H1 (cell line): ENCODE measurements at regions not wholly inside any gene's neighbourhood (a gene's known extent, or its start where the extent isn't known, plus 50 kb on each side); places are given as distances from the start of the nearest gene placed in this dataset.

Experiments used
- CTCF ChIA-PET: fragments of 300-600 bp; sonication (Branson Sonifier 250); formaldehyde crosslinking; loops from one replicate; lab custom pipeline; 2021; ENCODE audit not compliant: partially characterized antibody; lab: Charles Lee
- POLR2A ChIA-PET: fragments of 300-600 bp; sonication (Branson Sonifier 250); formaldehyde crosslinking; loops from one replicate; lab custom pipeline; 2021; ENCODE audit warnings: inconsistent platforms; ENCODE audit not compliant: partially characterized antibody; lab: Charles Lee
- DNase-seq, 2 experiments: peaks; one replicate each; pipeline versions ENCODE4 v3.0.0 to v3.0.0-alpha.2; 2010 to 2022; ENCODE audit warnings: low spot score in 2 of 2, low read depth in 1 of 2, mixed read lengths in 1 of 2
- FAIRE-seq: peaks from 2 replicates; lab custom pipeline; 2011; peaks lifted over from hg19 to GRCh38; lab: Jason Lieb, UNC
- H2AFZ ChIP-seq: 2 replicates; pipeline ENCODE4 v1.8.1; 2012; ENCODE audit warnings: low read length, inconsistent platforms
- H2AK5ac ChIP-seq: 2 replicates; pipeline ENCODE4 v1.6.1; 2013; ENCODE audit warnings: low read depth, low read length
- H2BK120ac ChIP-seq: replicated peaks from 2 replicates; pipeline ENCODE3; 2013; ENCODE audit warnings: low read depth, low read length, inconsistent platforms
- H2BK12ac ChIP-seq: 2 replicates; pipeline ENCODE4 v1.6.1; 2013; ENCODE audit warnings: low read depth, low read length
- H2BK15ac ChIP-seq: 2 replicates; pipeline ENCODE4 v1.6.1; 2013; ENCODE audit warnings: low read length
- H2BK20ac ChIP-seq: 2 replicates; pipeline ENCODE4 v1.6.1; 2013; ENCODE audit warnings: low read length
- H2BK5ac ChIP-seq: 2 replicates; pipeline ENCODE4 v1.6.1; 2013; ENCODE audit warnings: low read depth, low read length
- H3K14ac ChIP-seq: 2 replicates; pipeline ENCODE4 v1.6.1; 2013; ENCODE audit warnings: inconsistent platforms; ENCODE audit not compliant: insufficient read length
- H3K18ac ChIP-seq: 2 replicates; pipeline ENCODE4 v1.6.1; 2013; ENCODE audit warnings: low read length; ENCODE audit errors: extremely low read depth
- H3K23ac ChIP-seq: 2 replicates; pipeline ENCODE4 v1.6.1; 2013; ENCODE audit warnings: inconsistent platforms; ENCODE audit not compliant: insufficient read length
- H3K23me2 ChIP-seq: 2 replicates; pipeline ENCODE4 v1.6.1; 2013; ENCODE audit warnings: low read depth, low read length
- H3K27ac ChIP-seq: 2 replicates; pipeline ENCODE4 v1.6.1; 2011; ENCODE audit warnings: low read depth, low read length, inconsistent platforms
- H3K27me3 ChIP-seq, 4 experiments: replicated peaks in 1 of 4; 1 replicate in 1 of 4; 2 replicates in 3 of 4; pipeline versions ENCODE4 v1.6.1 to v1.8.1; 2011 to 2013; ENCODE audit warnings: low read length in 3 of 4, mild to moderate bottlenecking in 3 of 4, inconsistent platforms in 2 of 4, mixed read lengths in 2 of 4, moderate library complexity in 1 of 4; ENCODE audit not compliant: control insufficient read depth in 3 of 4, insufficient read depth in 3 of 4; ENCODE audit errors: extremely low read depth in 1 of 4
- H3K36me3 ChIP-seq, 4 experiments: 2 replicates each; pipeline versions ENCODE4 v1.6.1 to v1.8.1; 2011 to 2013; ENCODE audit warnings: mild to moderate bottlenecking in 4 of 4, low read length in 3 of 4, moderate library complexity in 2 of 4, control low read depth in 1 of 4, inconsistent platforms in 1 of 4; ENCODE audit not compliant: insufficient read depth in 4 of 4, control insufficient read depth in 2 of 4
- H3K4ac ChIP-seq: replicated peaks from 2 replicates; pipeline ENCODE3; 2013; ENCODE audit warnings: low read length, low read depth, mixed read lengths, inconsistent platforms; ENCODE audit not compliant: insufficient read length
- H3K4me1 ChIP-seq, 4 experiments: replicated peaks in 1 of 4; 1 replicate in 1 of 4; 2 replicates in 3 of 4; pipeline versions ENCODE4 v1.6.1 to v1.8.1; 2011 to 2013; ENCODE audit warnings: low read length in 3 of 4, inconsistent platforms in 2 of 4, mixed read lengths in 1 of 4; ENCODE audit not compliant: insufficient read depth in 4 of 4, control insufficient read depth in 3 of 4
- H3K4me2 ChIP-seq, 2 experiments: 2 replicates each; pipeline versions ENCODE4 v1.6.1 to v1.8.1; 2011 to 2013; ENCODE audit warnings: low read depth in 2 of 2, low read length in 2 of 2, control low read depth in 1 of 2, inconsistent platforms in 1 of 2, mild to moderate bottlenecking in 1 of 2; ENCODE audit not compliant: insufficient read depth in 1 of 2
- H3K4me3 ChIP-seq, 4 experiments: fragments of 200-600, 300-600 bp in 1 of 4; sonication (generic), shearing (Covaris generic), sonication (Bioruptor Twin) in 1 of 4; 2 replicates each; pipeline versions ENCODE4 v1.5.1 to v1.8.1; 2011 to 2016; ENCODE audit warnings: low read length in 4 of 4, low read depth in 3 of 4, control low read depth in 2 of 4, inconsistent platforms in 2 of 4, mild to moderate bottlenecking in 2 of 4, mixed read lengths in 1 of 4, moderate library complexity in 1 of 4; ENCODE audit not compliant: insufficient read depth in 2 of 4; ENCODE audit errors: extremely low read depth in 1 of 4
- H3K56ac ChIP-seq: replicated peaks from 2 replicates; pipeline ENCODE3; 2013; ENCODE audit warnings: low read depth, mild to moderate bottlenecking, mixed read lengths, low read length, inconsistent platforms; ENCODE audit not compliant: insufficient read length
- H3K79me1 ChIP-seq: 2 replicates; pipeline ENCODE4 v1.6.1; 2013; ENCODE audit warnings: low read depth, low read length, control low read depth
- H3K79me2 ChIP-seq, 2 experiments: 2 replicates each; pipeline versions ENCODE4 v1.6.1 to v1.8.1; 2012 to 2013; ENCODE audit warnings: low read length in 2 of 2, mild to moderate bottlenecking in 2 of 2, inconsistent platforms in 1 of 2; ENCODE audit not compliant: insufficient read depth in 2 of 2, control insufficient read depth in 1 of 2
- H3K9ac ChIP-seq, 4 experiments: replicated peaks in 1 of 4; 1 replicate in 1 of 4; 2 replicates in 3 of 4; pipeline versions ENCODE4 v1.6.1 to v1.8.1; 2011 to 2013; ENCODE audit warnings: low read depth in 3 of 4, low read length in 3 of 4, control low read depth in 2 of 4, mild to moderate bottlenecking in 2 of 4, moderate library complexity in 2 of 4, inconsistent platforms in 1 of 4; ENCODE audit errors: extremely low read depth in 1 of 4
- H3K9me3 ChIP-seq, 2 experiments: 2 replicates each; pipeline versions ENCODE4 v1.6.1 to v1.8.1; 2012 to 2013; ENCODE audit warnings: mild to moderate bottlenecking in 2 of 2, moderate library complexity in 2 of 2, control low read depth in 1 of 2, inconsistent platforms in 1 of 2, low read depth in 1 of 2, low read length in 1 of 2, mixed read lengths in 1 of 2; ENCODE audit not compliant: insufficient read depth in 2 of 2
- H4K20me1 ChIP-seq, 2 experiments: replicated peaks in 1 of 2; 2 replicates each; pipeline versions ENCODE3 to v1.8.1; 2011 to 2013; ENCODE audit warnings: inconsistent platforms in 2 of 2, low read length in 2 of 2, mild to moderate bottlenecking in 1 of 2; ENCODE audit not compliant: insufficient read depth in 2 of 2, control insufficient read depth in 1 of 2
- H4K5ac ChIP-seq: 2 replicates; pipeline ENCODE4 v1.6.1; 2013; ENCODE audit warnings: low read length, low read depth, mixed read lengths, inconsistent platforms; ENCODE audit not compliant: insufficient read length
- H4K8ac ChIP-seq: 2 replicates; pipeline ENCODE4 v1.8.0; 2013; ENCODE audit warnings: mild to moderate bottlenecking, moderate library complexity, low read length, inconsistent platforms; ENCODE audit not compliant: insufficient read depth; ENCODE audit errors: extremely low read depth
- H4K91ac ChIP-seq: replicated peaks from 2 replicates; pipeline ENCODE3; 2013; ENCODE audit warnings: low read length, mixed read lengths, inconsistent platforms; ENCODE audit not compliant: insufficient read length
- BRCA1 ChIP-seq: IDR thresholded peaks from 2 replicates; pipeline ENCODE4 v1.6.1; 2012; ENCODE audit warnings: low read depth, low read length, improper control_type of control experiment
- CHD2 ChIP-seq: IDR thresholded peaks from 2 replicates; pipeline ENCODE4 v1.6.1; 2012; ENCODE audit warnings: low read length, improper control_type of control experiment
- CTBP2 ChIP-seq: IDR thresholded peaks from 2 replicates; pipeline ENCODE4 v1.7.0; 2011; ENCODE audit warnings: borderline replicate concordance, mild to moderate bottlenecking, moderate library complexity, mixed read lengths, low read length; ENCODE audit not compliant: insufficient read depth, insufficient read length
- HDAC6 ChIP-seq: IDR thresholded peaks from one replicate; pipeline ENCODE4 v1.7.1; 2012; ENCODE audit warnings: low read depth, mild to moderate bottlenecking, inconsistent platforms, low read length, moderate library complexity
- KDM1A ChIP-seq: fragments of 200-600, 300-600 bp; sonication (generic); IDR thresholded peaks from 2 replicates; pipeline ENCODE4 v1.7.1; 2016; ENCODE audit warnings: mild to moderate bottlenecking, low read length, borderline replicate concordance
- SAP30 ChIP-seq: fragments of 300-600 bp; sonication (generic); IDR thresholded peaks from 2 replicates; pipeline ENCODE4 v1.7.1; 2012; ENCODE audit warnings: low read length, moderate library complexity, mild to moderate bottlenecking, inconsistent platforms; ENCODE audit not compliant: insufficient read depth, insufficient replicate concordance
- whole genome bisulfite sequencing, 2 experiments: shearing (Covaris generic) in 1 of 2; methylation state at CpG; one replicate each; pipeline versions ENCODE4 v1.1.6 to v1.1.7; 2013 to 2015; ENCODE audit warnings: low lambda C conversion rate in 2 of 2, mixed read lengths in 2 of 2, inconsistent platforms in 1 of 2, low coverage in 1 of 2, missing lambda C conversion rate in 1 of 2; ENCODE audit not compliant: insufficient replicate concordance in 2 of 2, insufficient coverage in 1 of 2, insufficient read length in 1 of 2; ENCODE audit errors: extremely low coverage in 1 of 2, missing lambda C conversion rate in 1 of 2; 5-methylcytosine and 5-hydroxymethylcytosine counted together

DNA sequence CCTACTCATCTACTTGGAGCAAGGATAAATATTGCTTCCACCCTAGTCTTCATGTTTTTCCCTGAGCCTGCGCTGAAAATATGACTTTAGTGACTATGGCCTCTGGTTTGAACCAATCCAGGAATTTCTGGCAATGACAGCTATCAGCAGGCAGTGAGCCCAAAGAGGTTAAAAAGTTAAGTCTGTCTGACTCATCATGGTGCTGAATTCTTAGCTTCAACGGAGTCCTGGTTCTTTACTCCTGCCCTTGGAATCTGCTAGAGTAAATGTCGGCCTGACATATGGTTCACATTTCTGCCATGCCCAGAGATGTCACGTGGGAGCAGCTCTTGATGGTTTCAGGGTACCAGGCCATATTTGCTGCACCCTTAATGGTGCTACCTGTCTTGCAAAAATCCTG is 351.6 kb upstream of the PLXNA2 start:
- ChIA-PET CTCF (interaction anchor here (0.5 kb wide), 1 partner anchor 36 kb away, joined by 4 read pairs; no protein-coding TSS in a partner anchor), POLR2A (no interaction called here)
- Histone ChIP-seq H3K23me2 (no peaks in the 10 kb centered on the region), H2BK12ac (no peak overlapping the region), H4K5ac (no peak overlapping the region), H3K4ac (no peak overlapping the region), H4K20me1 (no peaks in the 10 kb centered on the region), H3K9me3 (no peaks in the 10 kb centered on the region), H4K8ac (no peak overlapping the region), H3K79me1 (no peaks in the 10 kb centered on the region), H4K91ac (no peak overlapping the region), H3K23ac (no peak overlapping the region), H3K4me3 (no peak overlapping the region), H3K4me1 (peaks cover 4 to 8% (median 7%) of the 10 kb centered on the region in 4 experiments; a peak in 6 of 7 replicates), H2BK15ac (no peak overlapping the region), H2BK5ac (no peak overlapping the region), H3K56ac (no peak overlapping the region), H3K4me2 (no peak overlapping the region), H3K79me2 (no peaks in the 10 kb centered on the region), H2BK20ac (no peak overlapping the region), H2AK5ac (no peak overlapping the region), H3K9ac (no peak overlapping the region), H2BK120ac (no peak overlapping the region), H3K27ac (no peak overlapping the region), H2AFZ (no peak overlapping the region), H3K14ac (no peak overlapping the region), H3K27me3 (no peaks in the 10 kb centered on the region), H3K36me3 (no peaks in the 10 kb centered on the region), H3K18ac (no peak overlapping the region)
- TF ChIP-seq BRCA1 (no peak), CHD2 (no peak), HDAC6 (no peak), CTBP2 (no peak), KDM1A (no peak), SAP30 (no peak)
- WGBS, 2 experiments: 88% methylated on average over 4 of the region's 4 CpGs; no CpG with 5 or more reads in 1 of the 2 experiments
- FAIRE-seq (no peak), DNase-seq (no peak)
